SK-N-SH treated with all-trans-retinoic acid at 6 μM for 48 hours (cell line): ENCODE measurements at regions not wholly inside any gene's neighbourhood (a gene's known extent, or its start where the extent isn't known, plus 50 kb on each side); places are given as distances from the start of the nearest gene placed in this dataset.

ENCODE experiments used
- ATAC-seq: fragments of 200-7000 bp; cut with Tn5 transposase; 3 replicates; pipeline ENCODE4 v1.9.1; 2020; ENCODE audit warnings: mild to moderate bottlenecking, moderate library complexity
- BACH2 ChIP-seq: fragments of 250-450 bp; sonication (Bioruptor Pico); IDR thresholded peaks from 2 replicates; pipeline ENCODE4 v1.9.0; 2021; ENCODE audit warnings: mild to moderate bottlenecking, borderline replicate concordance
- CREB5 ChIP-seq: fragments of 250-450 bp; sonication (Bioruptor Pico); IDR thresholded peaks from 2 replicates; pipeline ENCODE4 v1.5.1; 2020; ENCODE audit warnings: low read depth, mild to moderate bottlenecking, moderate library complexity
- CSRNP3 ChIP-seq: fragments of 250-450 bp; sonication (Bioruptor Pico); IDR thresholded peaks from 2 replicates; pipeline ENCODE4 v1.5.1; 2021; ENCODE audit warnings: mild to moderate bottlenecking, moderate library complexity
- GLIS3 ChIP-seq: fragments of 250-450 bp; sonication (Bioruptor Pico); IDR thresholded peaks from 2 replicates; pipeline ENCODE4 v1.5.0; 2020; ENCODE audit warnings: mild to moderate bottlenecking, moderate library complexity
- ISL1 ChIP-seq: fragments of 250-450 bp; sonication (Bioruptor Pico); IDR thresholded peaks from 2 replicates; pipeline ENCODE4 v2.1.2; 2022; ENCODE audit warnings: mild to moderate bottlenecking, moderate library complexity
- OSR1 ChIP-seq: fragments of 250-450 bp; sonication (Bioruptor Pico); IDR thresholded peaks from 2 replicates; pipeline ENCODE4 v1.8.0; 2022; ENCODE audit warnings: moderate library complexity, mild to moderate bottlenecking, inconsistent platforms
- POU6F1 ChIP-seq: fragments of 250-450 bp; sonication (Bioruptor Pico); IDR thresholded peaks from 2 replicates; pipeline ENCODE4 v1.8.0; 2021; ENCODE audit warnings: low read depth, mild to moderate bottlenecking, moderate library complexity, borderline replicate concordance
- RARB ChIP-seq: fragments of 250-450 bp; sonication (Bioruptor Pico); IDR thresholded peaks from 2 replicates; pipeline ENCODE4 v1.8.0; 2021; ENCODE audit warnings: mild to moderate bottlenecking, moderate library complexity
- TCF4 ChIP-seq: fragments of 250-450 bp; sonication (Bioruptor Pico); IDR thresholded peaks from 2 replicates; pipeline ENCODE4 v1.8.0; 2021; ENCODE audit warnings: mild to moderate bottlenecking, moderate library complexity, borderline replicate concordance
- TSHZ2 ChIP-seq: fragments of 250-450 bp; sonication (Bioruptor Pico); IDR thresholded peaks from 2 replicates; pipeline ENCODE4 v1.5.0; 2020; ENCODE audit warnings: mild to moderate bottlenecking, moderate library complexity
- ZC3H10 ChIP-seq: fragments of 250-450 bp; sonication (Bioruptor Pico); IDR thresholded peaks from 2 replicates; pipeline ENCODE4 v1.5.1; 2021; ENCODE audit warnings: mild to moderate bottlenecking, moderate library complexity
- ZFP3 ChIP-seq: fragments of 250-450 bp; sonication (Bioruptor Pico); IDR thresholded peaks from 2 replicates; pipeline ENCODE4 v1.5.0; 2020; ENCODE audit warnings: mild to moderate bottlenecking, moderate library complexity
- ZFP30 ChIP-seq: fragments of 450-650 bp; formaldehyde crosslinking; IDR thresholded peaks from 2 replicates; pipeline ENCODE4 v1.5.0; 2022; ENCODE audit warnings: mild to moderate bottlenecking, moderate library complexity

- ATAC-seq = no peak
- TF ChIP-seq GLIS3 = no peak
- no peak for TF ChIP-seq TCF4 (CRISPR knock-in tag)
- no peak for TF ChIP-seq POU6F1 (CRISPR knock-in tag)
- TF ChIP-seq ISL1 (CRISPR knock-in tag) = no peak
- no peak for TF ChIP-seq CSRNP3 (CRISPR knock-in tag)
- TF ChIP-seq TSHZ2 = no peak
- TF ChIP-seq BACH2 (CRISPR knock-in tag) = no peak
Observed at GRCh38 chr12:87047691-87048090, 791.5 kb upstream of the MGAT4C start.

GRCh38 chr12:87039536-87039935, 783.3 kb upstream of the MGAT4C start:
- ATAC-seq = no peak
- TF ChIP-seq POU6F1 (CRISPR knock-in tag) (no peak), RARB (CRISPR knock-in tag) (no peak), CSRNP3 (CRISPR knock-in tag) (no peak), TCF4 (CRISPR knock-in tag) (no peak)

- no peak for TF ChIP-seq ZFP3 (CRISPR knock-in tag)
- TF ChIP-seq ZFP30 (CRISPR knock-in tag) = no peak
- no peak for TF ChIP-seq ISL1 (CRISPR knock-in tag)
- no peak for TF ChIP-seq ZC3H10 (CRISPR knock-in tag)
- TF ChIP-seq CSRNP3 (CRISPR knock-in tag) = no peak
- TF ChIP-seq OSR1 (CRISPR knock-in tag) = no peak
- TF ChIP-seq POU6F1 (CRISPR knock-in tag) = no peak
- no peak for ATAC-seq
Observed at GRCh38 chr12:87038098-87038497, 781.9 kb upstream of the MGAT4C start.

GRCh38 chr12:87025976-87026375, 769.8 kb upstream of the MGAT4C start:
- TF ChIP-seq CREB5 = no peak
- TF ChIP-seq, all 23 proteins: peak for 0
- no peak for ATAC-seq
